Hindlimb muscle (tissue), 1 donor: ENCODE measurements at regions not wholly inside any gene's neighbourhood (a gene's known extent, or its start where the extent isn't known, plus 50 kb on each side); places are given as distances from the start of the nearest gene placed in this dataset.

Experiments
- DNase-seq: peaks from one replicate; pipeline ENCODE4 v3.0.0-alpha.2; 2013

GRCh38 chr13:106349080-106349931, 186.2 kb downstream of the EFNB2 start:
- no peak for DNase-seq

GRCh38 chr13:106348075-106348840, 187.2 kb downstream of the EFNB2 start:
- no peak for DNase-seq

GRCh38 chr13:106344342-106344741, 191.1 kb downstream of the EFNB2 start:
- DNase-seq = no peak

DNA sequence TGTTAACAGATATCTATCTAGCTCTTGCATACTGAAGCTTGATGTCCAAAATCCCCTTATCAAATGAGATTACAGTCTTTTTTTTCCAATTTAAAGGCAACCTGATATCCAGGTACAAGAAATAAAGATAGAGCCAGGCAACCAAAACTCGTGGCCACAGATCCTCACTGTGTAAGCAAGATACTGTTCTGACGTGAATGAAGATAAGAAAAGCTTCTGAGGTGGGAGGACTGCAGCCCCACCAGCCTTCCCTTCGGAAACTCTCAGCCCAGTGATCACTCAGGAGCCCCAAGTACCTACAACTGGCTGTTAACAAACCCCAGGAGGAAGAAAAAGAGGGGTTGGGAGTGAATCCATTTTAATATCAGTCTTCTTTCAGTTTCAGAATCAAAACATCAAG, 191.6 kb downstream of the EFNB2 start:
- DNase-seq = no peak

- DNase-seq = no peak
These were observed 195.2 kb downstream of the EFNB2 start for GRCh38 chr13:106340249-106340648.

GRCh38 chr13:106337096-106337850, 198.2 kb downstream of the EFNB2 start:
- DNase-seq = no peak

DNA sequence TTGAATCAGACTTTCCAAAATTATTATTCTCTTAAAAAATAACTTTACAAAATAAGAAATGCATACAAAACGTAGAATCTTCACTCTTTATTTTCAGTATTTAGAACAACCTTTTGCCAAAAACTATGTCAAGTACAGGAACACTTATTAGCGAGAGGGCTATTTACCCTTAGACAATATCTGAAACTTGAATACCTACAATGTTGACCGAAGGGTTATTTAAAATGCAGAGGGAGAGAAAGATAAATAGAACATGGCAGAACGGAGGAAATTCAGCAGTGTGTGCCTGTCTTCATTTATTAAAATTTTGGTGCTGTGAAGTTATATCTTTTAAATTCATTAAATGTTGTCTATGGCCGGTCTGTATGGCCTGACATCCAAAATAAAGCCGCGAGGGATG, 198.8 kb downstream of the EFNB2 start:
- no peak for DNase-seq

DNA sequence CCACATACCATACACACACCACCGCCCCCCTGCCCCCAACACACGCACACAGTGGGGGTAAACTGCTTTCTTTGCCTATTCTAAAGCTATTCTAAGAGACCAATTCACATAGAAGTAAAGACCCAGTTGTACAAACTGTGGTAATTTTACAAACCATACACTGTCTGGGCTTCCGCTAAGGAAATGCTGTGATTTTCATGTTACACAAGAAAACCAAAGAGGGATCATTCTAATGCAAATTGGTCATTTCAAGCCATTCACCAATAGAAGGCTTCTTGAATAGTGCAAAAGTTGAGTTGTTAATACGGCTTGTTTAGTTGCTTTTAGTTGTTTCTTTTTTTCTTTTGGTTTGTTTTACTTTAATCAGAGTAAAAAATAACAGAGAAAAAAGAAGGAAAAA, 202.8 kb downstream of the EFNB2 start:
- DNase-seq = no peak

GRCh38 chr13:106331116-106331515, 204.3 kb downstream of the EFNB2 start:
- no peak for DNase-seq

DNA sequence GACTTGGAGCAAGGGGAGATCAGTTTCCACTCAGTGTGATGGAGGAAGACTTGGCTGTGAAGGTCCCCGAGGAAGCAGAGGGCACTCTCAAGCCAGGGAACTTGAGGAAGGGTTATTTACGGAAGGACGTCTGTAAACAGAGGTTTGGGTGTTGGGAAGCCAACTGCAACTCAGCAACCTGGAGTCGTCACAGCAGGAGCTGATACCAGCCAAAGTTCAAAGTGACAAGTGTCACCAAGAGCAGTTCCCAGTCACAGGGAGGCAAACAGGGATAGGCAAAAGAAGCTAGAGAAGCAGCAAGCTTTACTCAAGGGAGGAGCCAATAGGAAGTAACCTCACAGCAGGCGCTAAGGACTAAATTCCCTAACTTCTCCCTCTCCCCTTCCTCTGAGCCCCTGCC, 205.5 kb downstream of the EFNB2 start:
- DNase-seq = no peak

DNA sequence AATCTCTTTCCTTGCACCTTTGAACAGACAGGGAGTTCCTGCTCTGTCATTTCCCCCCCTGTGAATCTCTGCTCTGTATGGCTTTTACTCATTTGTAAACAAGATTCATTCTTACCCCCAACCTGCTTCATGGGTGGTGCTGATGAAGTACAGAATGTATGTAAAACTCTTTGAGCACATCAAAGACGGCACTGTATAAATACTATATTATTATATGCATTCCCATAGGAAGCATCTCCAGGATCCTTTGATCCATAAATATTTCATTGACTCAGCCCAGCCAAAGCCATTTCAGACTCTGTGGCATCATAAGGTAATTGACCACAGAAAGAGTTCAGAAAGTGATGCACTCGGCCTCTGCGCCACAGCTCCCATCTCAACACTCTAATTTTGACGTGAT, 208.7 kb downstream of the EFNB2 start:
- no peak for DNase-seq

DNA sequence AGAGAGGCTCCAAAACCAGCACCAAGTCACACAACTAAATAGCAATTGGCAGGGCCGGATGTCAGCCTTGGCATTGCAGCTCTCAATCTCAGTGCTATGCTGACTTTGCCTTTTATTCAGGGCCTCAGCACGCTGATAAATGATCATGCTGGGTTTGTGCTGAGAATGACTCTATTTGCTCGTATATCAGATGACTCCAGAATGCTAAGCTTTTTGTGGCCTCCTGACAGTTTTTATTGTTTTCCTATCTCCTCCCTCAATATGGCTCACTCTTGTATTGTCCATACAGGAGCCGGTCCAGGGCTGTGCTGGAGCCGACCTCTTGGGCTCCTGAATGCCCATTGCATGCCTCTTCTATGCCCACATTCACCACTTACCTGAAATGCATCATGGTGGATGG, 211.0 kb downstream of the EFNB2 start:
- DNase-seq = no peak

DNA sequence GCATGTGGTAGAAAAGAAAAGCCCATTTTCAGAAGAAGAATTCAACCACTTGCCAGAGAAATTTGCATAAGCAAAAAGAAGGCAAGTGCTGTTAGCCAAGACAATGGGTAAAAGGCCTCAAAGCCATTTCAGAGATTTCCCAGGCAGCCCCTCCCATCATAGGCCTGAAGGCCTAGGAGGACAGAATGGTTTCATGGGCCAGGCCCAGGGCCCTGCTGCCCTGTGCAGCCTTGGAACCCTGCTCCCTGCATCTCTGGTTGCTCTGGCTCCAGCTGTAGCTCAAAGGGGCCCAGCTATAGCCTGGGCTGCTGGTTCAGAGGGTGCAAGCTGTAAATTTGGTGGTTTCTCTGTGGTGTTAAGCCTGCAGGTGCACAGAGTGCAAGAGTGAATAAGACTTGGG, 212.8 kb downstream of the EFNB2 start:
- DNase-seq = no peak

- no peak for DNase-seq
These were observed 216.5 kb downstream of the EFNB2 start for GRCh38 chr13:106318941-106319411.

- DNase-seq = no peak
These were observed 221.0 kb downstream of the EFNB2 start for GRCh38 chr13:106314417-106314816.

- no peak for DNase-seq
These were observed 224.5 kb downstream of the EFNB2 start for GRCh38 chr13:106311004-106311403.

- peak; percentile 10 for DNase-seq
These were observed 225.1 kb downstream of the EFNB2 start for GRCh38 chr13:106310291-106310865.

DNA sequence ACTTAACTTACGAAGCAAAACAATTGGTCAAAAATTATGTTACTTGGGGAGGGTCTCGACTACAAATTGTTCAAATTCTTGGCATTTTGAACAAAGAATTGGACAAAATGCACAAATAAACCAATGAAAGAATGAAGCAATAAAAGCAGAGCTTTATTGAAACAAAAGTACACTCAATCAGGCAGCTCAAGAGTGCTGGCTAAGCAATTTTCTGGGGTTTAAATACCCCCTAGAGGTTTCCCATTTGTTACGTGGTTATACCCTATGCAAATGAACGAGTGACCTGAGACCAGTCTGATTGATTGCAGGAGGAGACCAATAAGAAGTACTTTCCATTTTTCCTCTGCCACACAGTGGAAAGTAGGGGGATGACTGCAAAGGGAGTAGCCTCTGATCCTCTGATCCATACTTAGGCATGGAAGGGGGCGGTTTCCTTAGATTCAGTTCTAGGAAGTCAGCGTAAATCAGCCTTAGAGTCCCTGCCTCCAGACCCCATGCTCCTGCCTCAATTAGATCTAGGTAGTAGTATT, 228.6 kb downstream of the EFNB2 start:
- no peak for DNase-seq

- DNase-seq = no peak
These were observed 232.6 kb downstream of the EFNB2 start for GRCh38 chr13:106302843-106303242.

- no peak for DNase-seq
These were observed 233.5 kb downstream of the EFNB2 start for GRCh38 chr13:106302011-106302410.

- no peak for DNase-seq
These were observed 235.8 kb downstream of the EFNB2 start for GRCh38 chr13:106299621-106300020.

DNA sequence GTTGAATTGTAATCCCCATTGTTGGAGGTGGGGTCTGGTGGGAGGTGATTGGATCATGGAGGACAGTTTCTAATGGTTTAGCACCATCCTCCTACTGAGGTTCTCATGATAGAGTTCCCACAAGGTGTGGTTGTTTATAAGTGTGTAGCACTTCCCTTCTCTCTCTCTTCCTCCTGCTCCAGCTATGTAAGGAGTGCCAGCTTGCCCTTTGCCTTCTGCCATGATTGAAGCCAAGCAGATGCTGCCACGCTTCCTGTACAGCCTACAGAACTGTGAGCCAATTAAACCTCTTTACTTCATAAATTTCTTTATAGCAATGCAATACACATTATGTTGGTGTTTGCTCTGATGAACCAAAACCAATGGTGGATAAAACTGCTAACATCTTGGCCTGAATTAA, 238.2 kb downstream of the EFNB2 start:
- DNase-seq = no peak
